SU-DHL-6 (cell line): ENCODE measurements at regions not wholly inside any gene's neighbourhood (a gene's known extent, or its start where the extent isn't known, plus 50 kb on each side); places are given as distances from the start of the nearest gene placed in this dataset.

Experiments
- H2AFZ ChIP-seq: fragments of 200-600 bp; sonication (generic); 2 replicates; pipeline ENCODE4 v1.6.1; 2014; ENCODE audit warnings: low read depth, mild to moderate bottlenecking, moderate library complexity, mixed read lengths, antibody characterized with exemption, low read length; ENCODE audit not compliant: severe bottlenecking
- H3F3A ChIP-seq: fragments of 200-600 bp; shearing (Covaris generic); 2 replicates; pipeline ENCODE4 v1.6.0; 2016; ENCODE audit warnings: antibody characterized with exemption, mild to moderate bottlenecking; ENCODE audit not compliant: insufficient read depth
- H3K27ac ChIP-seq: fragments of 200-600 bp; sonication (generic); 2 replicates; pipeline ENCODE4 v1.5.1; 2016; ENCODE audit warnings: low read depth, mild to moderate bottlenecking, low read length, moderate library complexity, mixed read lengths
- H3K27me3 ChIP-seq: fragments of 200-600 bp; sonication (generic), shearing (Covaris generic); 2 replicates; pipeline ENCODE4 v1.6.0; 2014; ENCODE audit warnings: mild to moderate bottlenecking, low read length
- H3K36me3 ChIP-seq: fragments of 200-600 bp; sonication (generic); 2 replicates; pipeline ENCODE4 v1.6.1; 2014; ENCODE audit warnings: mild to moderate bottlenecking, low read length, mixed read lengths
- H3K4me2 ChIP-seq: fragments of 300-600, 200-600 bp; shearing (Covaris generic), sonication (generic); 2 replicates; pipeline ENCODE4 v1.6.0; 2014; ENCODE audit warnings: low read length, low read depth, mild to moderate bottlenecking; ENCODE audit not compliant: poor library complexity, severe bottlenecking
- H3K4me3 ChIP-seq: fragments of 200-600 bp; sonication (generic); 2 replicates; pipeline ENCODE4 v1.5.1; 2014; ENCODE audit warnings: antibody characterized with exemption, low read length, mild to moderate bottlenecking, mixed read lengths; ENCODE audit not compliant: insufficient read depth, poor library complexity, severe bottlenecking
- H3K79me2 ChIP-seq: fragments of 200-600 bp; sonication (generic); 2 replicates; pipeline ENCODE4 v1.6.1; 2014; ENCODE audit warnings: mild to moderate bottlenecking, low read length, moderate library complexity; ENCODE audit not compliant: insufficient read depth
- H3K9ac ChIP-seq: fragments of 200-600 bp; sonication (generic); 2 replicates; pipeline ENCODE4 v1.7.0; 2014; ENCODE audit warnings: mild to moderate bottlenecking, low read length
- H3K9me2 ChIP-seq: fragments of 200-600 bp; sonication (generic); replicated peaks from 2 replicates; pipeline ENCODE4 v1.6.1; 2014; ENCODE audit warnings: low read length; ENCODE audit not compliant: insufficient read depth
- H3K9me3 ChIP-seq: fragments of 200-600 bp; sonication (generic); 2 replicates; pipeline ENCODE4 v1.6.1; 2014; ENCODE audit warnings: low read length, mixed read lengths; ENCODE audit not compliant: insufficient read depth
- H4K20me1 ChIP-seq: fragments of 200-600 bp; sonication (generic); 2 replicates; pipeline ENCODE4 v1.6.1; 2014; ENCODE audit warnings: low read depth, mild to moderate bottlenecking, antibody characterized with exemption, low read length, moderate library complexity, mixed read lengths
- EZH2phosphoT487 ChIP-seq: fragments of 200-600 bp; sonication (generic), shearing (Covaris generic); conservative IDR thresholded peaks from 2 replicates; pipeline ENCODE4 v1.6.1; 2018; ENCODE audit warnings: mild to moderate bottlenecking, antibody characterized with exemption, low read length, moderate library complexity, mixed read lengths
- TF ChIP-seq, protein P1 (sequence below): fragments of 200-600 bp; sonication (generic); IDR thresholded peaks from one replicate; pipeline ENCODE4 v1.5.1; 2017; ENCODE audit warnings: antibody characterized with exemption, mild to moderate bottlenecking, low read length, moderate library complexity; ENCODE audit not compliant: insufficient read depth, poor library complexity, severe bottlenecking

DNA sequence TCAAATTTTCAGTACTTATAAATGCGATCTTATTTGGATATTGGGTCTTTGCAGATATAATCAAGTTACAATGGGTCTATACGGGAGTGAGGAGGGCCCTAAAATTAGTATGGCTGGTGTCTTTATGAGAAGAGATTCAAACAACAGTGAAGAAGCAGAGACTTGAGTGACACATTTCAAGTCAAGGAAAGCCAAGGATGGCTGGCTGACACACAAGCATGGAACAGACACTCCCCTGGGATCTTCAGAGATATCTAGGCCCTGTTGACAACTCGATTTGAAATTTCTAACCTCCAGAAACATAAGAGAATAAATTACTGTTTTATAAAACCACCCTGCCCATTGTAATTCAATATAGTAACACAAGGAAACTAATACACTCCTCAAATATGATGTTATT is 1886.0 kb upstream of the PCDH7 start:
- Histone ChIP-seq H3K36me3 (no peaks in the 10 kb centered on the region), H3K9ac (no peak overlapping the region), H4K20me1 (no peaks in the 10 kb centered on the region), H3K4me3 (no peak overlapping the region), H3K9me3 (peaks cover 2% of the 10 kb centered on the region; the same call in 1 of the 2 replicates), H3K9me2 (no peaks in the 10 kb centered on the region), H3K27me3 (no peaks in the 10 kb centered on the region), H3K4me2 (no peak overlapping the region), H3K79me2 (no peaks in the 10 kb centered on the region), H2AFZ (peak overlapping the region; percentile 54), H3F3A (no peaks in the 10 kb centered on the region), H3K27ac (no peak overlapping the region)
- TF ChIP-seq, protein P1, sequence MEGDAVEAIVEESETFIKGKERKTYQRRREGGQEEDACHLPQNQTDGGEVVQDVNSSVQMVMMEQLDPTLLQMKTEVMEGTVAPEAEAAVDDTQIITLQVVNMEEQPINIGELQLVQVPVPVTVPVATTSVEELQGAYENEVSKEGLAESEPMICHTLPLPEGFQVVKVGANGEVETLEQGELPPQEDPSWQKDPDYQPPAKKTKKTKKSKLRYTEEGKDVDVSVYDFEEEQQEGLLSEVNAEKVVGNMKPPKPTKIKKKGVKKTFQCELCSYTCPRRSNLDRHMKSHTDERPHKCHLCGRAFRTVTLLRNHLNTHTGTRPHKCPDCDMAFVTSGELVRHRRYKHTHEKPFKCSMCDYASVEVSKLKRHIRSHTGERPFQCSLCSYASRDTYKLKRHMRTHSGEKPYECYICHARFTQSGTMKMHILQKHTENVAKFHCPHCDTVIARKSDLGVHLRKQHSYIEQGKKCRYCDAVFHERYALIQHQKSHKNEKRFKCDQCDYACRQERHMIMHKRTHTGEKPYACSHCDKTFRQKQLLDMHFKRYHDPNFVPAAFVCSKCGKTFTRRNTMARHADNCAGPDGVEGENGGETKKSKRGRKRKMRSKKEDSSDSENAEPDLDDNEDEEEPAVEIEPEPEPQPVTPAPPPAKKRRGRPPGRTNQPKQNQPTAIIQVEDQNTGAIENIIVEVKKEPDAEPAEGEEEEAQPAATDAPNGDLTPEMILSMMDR = no peak
- no peak for TF ChIP-seq EZH2phosphoT487

DNA sequence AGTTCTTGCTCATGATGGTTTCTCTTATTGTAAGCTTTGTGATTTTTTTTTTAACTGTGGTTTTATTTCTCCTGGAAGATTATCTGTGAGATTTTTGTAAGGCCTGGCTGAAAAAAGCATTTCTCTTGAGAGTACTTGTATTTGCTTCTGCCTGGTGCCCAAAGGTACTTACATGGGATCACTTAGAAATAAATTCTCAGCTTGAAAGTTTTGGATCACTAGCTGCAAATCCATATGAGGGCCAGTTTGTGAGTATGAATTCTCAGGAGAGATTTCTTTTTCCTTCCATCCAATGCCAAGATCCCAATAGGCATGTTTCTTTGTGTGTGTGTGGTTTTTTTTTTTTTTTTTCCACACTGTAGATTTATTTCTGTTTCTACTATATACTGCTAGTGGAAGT is 1884.7 kb upstream of the PCDH7 start:
- H4K20me1 ChIP-seq = no peaks in the 10 kb centered on the region
- H3K9ac ChIP-seq = no peak overlapping the region
- H3K4me3 ChIP-seq = no peak overlapping the region
- H3K79me2 ChIP-seq = no peaks in the 10 kb centered on the region
- no peak overlapping the region for H3K27ac ChIP-seq
- H3K9me3 ChIP-seq = peaks cover 2% of the 10 kb centered on the region; the same call in 1 of the 2 replicates
- no peaks in the 10 kb centered on the region for H3K27me3 ChIP-seq
- no peak overlapping the region for H3K4me2 ChIP-seq
- H3F3A ChIP-seq = no peaks in the 10 kb centered on the region
- TF ChIP-seq, protein P1 = no peak
- no peak for TF ChIP-seq EZH2phosphoT487
- H2AFZ ChIP-seq = no peak overlapping the region
- no peaks in the 10 kb centered on the region for H3K36me3 ChIP-seq
- H3K9me2 ChIP-seq = no peaks in the 10 kb centered on the region

DNA sequence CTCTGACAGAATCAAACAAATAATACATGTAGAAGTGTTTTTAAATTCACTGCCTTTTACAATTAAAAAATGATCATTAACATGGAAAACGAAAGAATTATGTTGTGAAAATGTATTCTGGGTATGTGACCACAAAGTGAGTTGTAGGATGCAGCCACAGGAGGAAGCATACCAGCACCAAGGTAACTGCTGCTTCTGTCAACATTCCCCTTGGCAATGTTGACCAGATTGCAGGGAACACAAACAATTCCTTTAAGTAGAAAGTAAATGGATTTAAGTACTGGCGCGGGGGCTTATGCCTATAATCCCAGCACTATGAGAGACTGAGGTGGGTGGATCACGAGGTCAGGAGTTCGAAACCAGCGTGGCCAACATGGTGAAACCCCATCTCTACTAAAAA is 1877.9 kb upstream of the PCDH7 start:
- no peaks in the 10 kb centered on the region for H3K79me2 ChIP-seq
- no peaks in the 10 kb centered on the region for H3F3A ChIP-seq
- H2AFZ ChIP-seq = no peak overlapping the region
- no peaks in the 10 kb centered on the region for H4K20me1 ChIP-seq
- H3K27ac ChIP-seq = no peak overlapping the region
- H3K4me3 ChIP-seq = no peak overlapping the region
- no peaks in the 10 kb centered on the region for H3K27me3 ChIP-seq
- H3K9ac ChIP-seq = no peak overlapping the region
- TF ChIP-seq, protein P1 = no peak
- TF ChIP-seq EZH2phosphoT487 = no peak
- H3K9me2 ChIP-seq = no peaks in the 10 kb centered on the region
- no peaks in the 10 kb centered on the region for H3K9me3 ChIP-seq
- no peaks in the 10 kb centered on the region for H3K36me3 ChIP-seq
- no peak overlapping the region for H3K4me2 ChIP-seq
